Spleen (tissue), 11 donors: ENCODE measurements at regions not wholly inside any gene's neighbourhood (a gene's known extent, or its start where the extent isn't known, plus 50 kb on each side); places are given as distances from the start of the nearest gene placed in this dataset.
"Not testable (repeated sequence)": the region's sequence is repeated elsewhere in the genome, so short reads cannot be mapped to it uniquely, and the experiment has no call there.

Experiments used
- DNase-seq: peaks from one replicate; pipeline ENCODE4 v3.0.0-alpha.2; 2020
- H3K27ac ChIP-seq, 8 donors: fragments of 200-600 bp; sonication (generic) in 7 of 8; 1 replicate in 4 of 8; 2 replicates in 4 of 8; pipeline versions ENCODE4 v1.5.0 to v1.8.0; 2016 to 2021; ENCODE audit warnings: inconsistent platforms in 4 of 8, mild to moderate bottlenecking in 4 of 8, moderate library complexity in 1 of 8
- H3K27me3 ChIP-seq, 7 donors: fragments of 200-600 bp; sonication (generic) in 6 of 7; replicated peaks in 1 of 7; 1 replicate in 4 of 7; 2 replicates in 3 of 7; pipeline versions ENCODE4 v1.5.0 to v1.8.0; 2016 to 2021; ENCODE audit warnings: inconsistent platforms in 3 of 7, mild to moderate bottlenecking in 1 of 7
- H3K36me3 ChIP-seq, 6 donors: fragments of 200-600 bp; sonication (generic) in 5 of 6; 1 replicate in 4 of 6; 2 replicates in 2 of 6; pipeline versions ENCODE4 v1.5.0 to v1.8.0; 2016 to 2021; ENCODE audit warnings: inconsistent platforms in 2 of 6
- H3K4me1 ChIP-seq, 6 donors: fragments of 200-600 bp; sonication (generic) in 5 of 6; 1 replicate in 3 of 6; 2 replicates in 3 of 6; pipeline versions ENCODE4 v1.5.0 to v1.8.0; 2016 to 2021; ENCODE audit warnings: inconsistent platforms in 3 of 6
- H3K4me3 ChIP-seq, 8 donors: fragments of 200-600 bp; sonication (generic) in 7 of 8; 1 replicate in 4 of 8; 2 replicates in 4 of 8; pipeline versions ENCODE4 v1.5.0 to v1.8.0; 2016 to 2021; ENCODE audit warnings: inconsistent platforms in 4 of 8, mild to moderate bottlenecking in 4 of 8, moderate library complexity in 2 of 8
- H3K9me3 ChIP-seq, 8 donors: fragments of 200-600 bp; sonication (generic) in 7 of 8; 1 replicate in 4 of 8; 2 replicates in 4 of 8; pipeline versions ENCODE4 v1.5.0 to v1.8.0; 2016 to 2021; ENCODE audit warnings: inconsistent platforms in 4 of 8
- POLR2A ChIP-seq, 3 donors: fragments of 450-650 bp; IDR thresholded peaks; one replicate each; pipeline ENCODE4 v1.5.1; 2017; ENCODE audit warnings: antibody characterized with exemption in 3 of 3, mild to moderate bottlenecking in 1 of 3
- POLR2AphosphoS5 ChIP-seq, 3 donors: sonication (generic); formaldehyde crosslinking; IDR thresholded peaks; one replicate each; pipeline ENCODE4 v1.5.1; 2017; ENCODE audit warnings: antibody characterized with exemption in 3 of 3
- WGBS, 5 donors: extraction: QIAGEN DNeasy Blood & Tissue Kit in 3 of 5; methylation state at CpG; one replicate each; pipeline versions ENCODE4 v1.1.5 to v1.1.7; 2013 to 2018; 5-methylcytosine and 5-hydroxymethylcytosine counted together
- intact Hi-C: fragments of 100-400 bp; cut with DNase I; formaldehyde crosslinking; loops from one replicate; pipeline ENCODE4 v1.15.0; 2023; ENCODE audit warnings: low total_unique reads
- TF ChIP-seq, protein P1 (sequence below), 11 experiments: fragments of 200-600 bp in 7 of 11; fragments of 450-650 bp in 4 of 11; sonication (generic) in 4 of 11; IDR thresholded peaks in 8 of 11; conservative IDR thresholded peaks in 3 of 11; 1 replicate in 7 of 11; 2 replicates in 4 of 11; pipeline versions ENCODE4 v1.4.0 to v1.8.0; 2016 to 2021; ENCODE audit warnings: antibody characterized with exemption in 11 of 11, inconsistent platforms in 4 of 11, mild to moderate bottlenecking in 1 of 11
- donor health status: healthy with polysubstance abuse.
- donor health status: DM: no; HTN: no; CAD: no; lungs with moderate emphysema.
- donor health status: DM: no; HTN: no; CAD: no.
- donor health status: Bipolar disorder and iron deficiency.
- donor health status: healthy.
- donor health status: DM: no; HTN: no; CAD: no.
- donor health status: DM: yes; HTN: yes; CAD: no.

DNA sequence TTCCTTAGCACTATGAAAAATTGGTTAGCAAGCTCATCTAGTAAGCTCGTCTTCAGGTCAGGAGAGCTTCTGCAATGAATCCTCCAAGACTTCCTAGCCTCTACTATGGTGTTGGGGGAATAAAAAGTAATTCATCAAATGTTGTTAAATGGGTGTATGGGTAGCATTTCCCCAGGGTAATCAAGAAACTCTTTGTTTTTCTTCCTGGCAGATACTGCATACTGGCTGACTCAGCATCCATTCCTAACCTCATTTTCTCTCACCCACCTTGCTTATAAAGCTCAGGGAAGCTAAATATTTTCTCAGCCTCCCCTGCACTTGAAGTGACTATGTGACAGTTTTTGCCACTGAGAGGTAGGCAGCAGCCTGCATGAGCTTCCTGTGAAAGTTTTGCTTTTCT lies 83.4 kb downstream of the MAB21L3 start:
- intact Hi-C loops = no loop called here
- 60 to 92% (median 81%) methylated on average over 1 of the region's 1 CpG for WGBS, 5 donors
- Histone ChIP-seq H3K4me1 (no peaks in the 10 kb centered on the region), H3K4me3 (no peak overlapping the region), H3K27ac (no peak overlapping the region), H3K9me3 (no peaks in the 10 kb centered on the region), H3K27me3 (peaks cover 0 to 5% (median 0%) of the 10 kb centered on the region in 7 donors), H3K36me3 (no peaks in the 10 kb centered on the region)
- TF ChIP-seq POLR2AphosphoS5 (IDR thresholded peaks at IDR 0.05) = no peak
- TF ChIP-seq POLR2A (IDR thresholded peaks at IDR 0.05) = no peak
- TF ChIP-seq, protein P1, sequence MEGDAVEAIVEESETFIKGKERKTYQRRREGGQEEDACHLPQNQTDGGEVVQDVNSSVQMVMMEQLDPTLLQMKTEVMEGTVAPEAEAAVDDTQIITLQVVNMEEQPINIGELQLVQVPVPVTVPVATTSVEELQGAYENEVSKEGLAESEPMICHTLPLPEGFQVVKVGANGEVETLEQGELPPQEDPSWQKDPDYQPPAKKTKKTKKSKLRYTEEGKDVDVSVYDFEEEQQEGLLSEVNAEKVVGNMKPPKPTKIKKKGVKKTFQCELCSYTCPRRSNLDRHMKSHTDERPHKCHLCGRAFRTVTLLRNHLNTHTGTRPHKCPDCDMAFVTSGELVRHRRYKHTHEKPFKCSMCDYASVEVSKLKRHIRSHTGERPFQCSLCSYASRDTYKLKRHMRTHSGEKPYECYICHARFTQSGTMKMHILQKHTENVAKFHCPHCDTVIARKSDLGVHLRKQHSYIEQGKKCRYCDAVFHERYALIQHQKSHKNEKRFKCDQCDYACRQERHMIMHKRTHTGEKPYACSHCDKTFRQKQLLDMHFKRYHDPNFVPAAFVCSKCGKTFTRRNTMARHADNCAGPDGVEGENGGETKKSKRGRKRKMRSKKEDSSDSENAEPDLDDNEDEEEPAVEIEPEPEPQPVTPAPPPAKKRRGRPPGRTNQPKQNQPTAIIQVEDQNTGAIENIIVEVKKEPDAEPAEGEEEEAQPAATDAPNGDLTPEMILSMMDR (IDR thresholded peaks at IDR 0.05 in 8 of 11, conservative IDR thresholded peaks at IDR 0.05 in 3 of 11) = no peak
- DNase-seq = no peak

- no peaks in the 10 kb centered on the region for H3K9me3 ChIP-seq
- H3K4me3 ChIP-seq = no peak overlapping the region
- 44 to 59% (median 53%) methylated on average over 1 of the region's 1 CpG for whole genome bisulfite sequencing, 5 donors
- H3K27ac ChIP-seq = no peak overlapping the region
- no peaks in the 10 kb centered on the region for H3K4me1 ChIP-seq
- no peaks in the 10 kb centered on the region for H3K36me3 ChIP-seq
- intact Hi-C loops = no loop called here
- DNase-seq = no peak
- H3K27me3 ChIP-seq = peaks cover 0 to 5% (median 0%) of the 10 kb centered on the region in 7 donors
- TF ChIP-seq POLR2A (IDR thresholded peaks at IDR 0.05) (no peak), POLR2AphosphoS5 (IDR thresholded peaks at IDR 0.05) (no peak)
- TF ChIP-seq, protein P1 (IDR thresholded peaks at IDR 0.05 in 8 of 11, conservative IDR thresholded peaks at IDR 0.05 in 3 of 11) = no peak
These were observed 84.1 kb downstream of the MAB21L3 start for GRCh38 chr1:116195077-116195868.

DNA sequence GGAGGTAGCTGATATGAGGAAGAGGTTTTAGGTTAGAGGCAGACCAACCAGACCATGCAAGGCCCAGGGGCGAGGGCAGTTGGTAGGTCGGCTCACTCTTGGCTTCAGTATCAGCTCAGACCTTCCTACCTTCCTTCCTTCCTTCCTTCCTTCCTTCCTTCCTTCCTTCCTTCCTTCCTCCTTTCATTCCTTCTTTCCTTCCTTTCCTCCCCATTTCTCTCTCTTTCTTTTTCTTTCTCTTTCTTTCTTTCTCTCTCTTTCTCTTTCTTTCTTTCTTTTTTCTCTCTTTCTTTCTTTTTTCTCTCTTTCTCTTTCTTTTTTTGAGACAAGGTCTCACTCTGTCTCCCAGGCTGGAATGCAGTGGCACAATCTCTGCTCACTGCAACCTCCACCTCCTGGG lies 89.1 kb downstream of the MAB21L3 start:
- H3K27ac ChIP-seq, H3K36me3 ChIP-seq, H3K4me1 ChIP-seq, H3K4me3 ChIP-seq, DNase-seq, intact Hi-C loops, H3K9me3 ChIP-seq: not testable (repeated sequence)
- peaks cover 0 to 15% (median 0%) of the 10 kb centered on the region in 7 donors for H3K27me3 ChIP-seq
- WGBS, 5 donors = 38 to 64% (median 58%) methylated on average over 2 of the region's 2 CpGs

DNA sequence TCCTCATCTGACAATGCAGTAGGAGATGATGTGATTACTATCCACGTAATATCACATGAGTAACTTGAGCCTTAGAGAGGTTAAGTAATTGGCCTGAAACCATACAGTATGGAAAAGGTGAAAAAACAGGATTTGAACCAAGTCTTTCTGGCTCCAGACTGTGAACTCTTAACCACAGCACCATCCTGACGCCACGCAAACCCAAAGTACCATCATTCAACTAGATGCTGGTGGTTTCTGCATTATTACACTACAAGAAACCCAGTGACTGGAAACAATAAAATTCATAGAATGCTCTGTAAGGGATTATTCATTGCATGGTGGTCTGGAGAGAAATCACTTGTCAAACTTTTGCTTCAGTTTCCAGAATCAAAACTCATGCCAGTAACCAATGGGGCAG lies 90.7 kb downstream of the MAB21L3 start:
- DNase-seq = no peak
- TF ChIP-seq POLR2A (IDR thresholded peaks at IDR 0.05) (no peak), POLR2AphosphoS5 (IDR thresholded peaks at IDR 0.05) (no peak)
- TF ChIP-seq, protein P1 (IDR thresholded peaks at IDR 0.05 in 8 of 11, conservative IDR thresholded peaks at IDR 0.05 in 3 of 11) = no peak
- 78 to 97% (median 85%) methylated on average over 3 of the region's 3 CpGs for WGBS, 5 donors
- Histone ChIP-seq H3K4me3 (no peak overlapping the region), H3K27me3 (peaks cover 0 to 15% (median 0%) of the 10 kb centered on the region in 7 donors), H3K4me1 (no peaks in the 10 kb centered on the region), H3K9me3 (peaks cover 0 to 6% (median 0%) of the 10 kb centered on the region in 8 donors), H3K36me3 (no peaks in the 10 kb centered on the region), H3K27ac (no peak overlapping the region)
- intact Hi-C loops = no loop called here
